ENCODE measurements at regions not wholly inside any gene's neighbourhood (a gene's known extent, or its start where the extent isn't known, plus 50 kb on each side); places are given as distances from the start of the nearest gene placed in this dataset.
"Not testable (repeated sequence)": the region's sequence is repeated elsewhere in the genome, so short reads cannot be mapped to it uniquely, and the experiment has no call there.

- no peak for DNase-seq
These were observed 107.5 kb upstream of the NCOR2 start for GRCh38 chr12:124674937-124675336.

DNA sequence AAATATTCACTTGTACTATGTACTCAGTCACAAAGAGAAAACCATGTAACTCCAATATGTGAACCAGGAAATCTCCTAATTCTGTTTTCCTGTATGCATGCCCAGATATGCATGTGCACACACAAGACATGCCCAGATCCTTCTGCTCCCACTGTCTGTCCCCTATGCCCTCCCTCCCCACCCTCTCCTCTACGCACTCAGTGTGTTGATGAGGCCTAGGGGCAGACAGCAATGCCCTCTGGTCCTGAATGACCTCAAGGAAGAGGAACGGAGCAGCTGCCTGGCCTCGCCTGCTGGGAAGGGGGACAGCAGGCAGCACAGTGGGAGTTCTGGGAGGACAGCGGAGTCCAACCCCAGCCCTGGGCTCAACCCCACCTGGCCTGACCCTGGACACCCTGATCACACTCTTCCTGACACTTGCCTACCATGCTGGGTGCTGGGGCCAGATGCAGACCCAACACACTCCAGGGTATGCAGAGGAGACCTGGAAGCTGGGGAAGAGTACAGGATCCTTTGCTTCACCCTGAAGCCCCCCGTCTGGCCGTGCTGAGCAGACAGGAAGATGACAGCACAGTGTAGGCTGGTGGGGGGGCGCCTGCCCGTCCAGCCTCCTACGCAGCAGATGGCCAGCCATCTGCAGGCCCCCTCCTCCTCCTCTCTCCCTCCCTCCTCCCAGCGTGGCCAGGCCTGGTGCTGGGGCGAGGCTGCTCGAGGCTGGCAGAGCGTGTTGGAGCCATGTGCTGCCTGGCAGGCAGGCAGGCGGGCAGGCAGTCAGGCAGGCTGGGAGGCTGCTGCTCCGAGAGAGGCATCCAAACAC, 106.6 kb upstream of the NCOR2 start:
- DNase-seq, result peak in 13 of 14 donors; percentile 24 to 97 (median 70)

GRCh38 chr12:124669271-124669721, 101.9 kb upstream of the NCOR2 start:
- DNase-seq, result not testable (repeated sequence)

GRCh38 chr12:124668602-124669001, 101.2 kb upstream of the NCOR2 start:
- peak in 1 of 14 donors; percentile 47 for DNase-seq

GRCh38 chr12:124667506-124668326, 100.3 kb upstream of the NCOR2 start:
- DNase-seq, result peak in 1 of 14 donors; percentile 39

- DNase-seq, result no peak
These were observed 99.4 kb upstream of the NCOR2 start for GRCh38 chr12:124666722-124667259.

DNA sequence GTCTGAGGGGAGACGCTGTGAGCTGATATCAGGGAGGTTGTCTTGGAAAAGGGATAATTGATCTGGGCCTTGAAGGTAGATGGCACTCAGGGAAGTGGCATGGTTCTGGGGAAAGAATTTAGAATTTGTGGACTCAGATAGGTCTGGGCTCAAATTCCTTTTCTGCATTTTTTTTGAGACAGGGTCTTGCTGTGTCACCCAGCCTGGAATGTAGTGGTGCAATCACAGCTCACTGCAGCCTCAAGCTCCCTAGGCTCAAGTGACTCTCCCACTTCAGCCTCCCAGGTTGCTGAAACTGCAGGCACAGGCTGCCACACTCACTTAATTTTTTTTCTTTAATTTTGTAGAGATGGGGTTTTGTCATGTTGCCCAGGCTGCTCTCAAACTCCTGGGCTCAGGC, 98.1 kb upstream of the NCOR2 start:
- no peak for DNase-seq

GRCh38 chr12:124664395-124665111, 97.1 kb upstream of the NCOR2 start:
- no peak for DNase-seq

DNA sequence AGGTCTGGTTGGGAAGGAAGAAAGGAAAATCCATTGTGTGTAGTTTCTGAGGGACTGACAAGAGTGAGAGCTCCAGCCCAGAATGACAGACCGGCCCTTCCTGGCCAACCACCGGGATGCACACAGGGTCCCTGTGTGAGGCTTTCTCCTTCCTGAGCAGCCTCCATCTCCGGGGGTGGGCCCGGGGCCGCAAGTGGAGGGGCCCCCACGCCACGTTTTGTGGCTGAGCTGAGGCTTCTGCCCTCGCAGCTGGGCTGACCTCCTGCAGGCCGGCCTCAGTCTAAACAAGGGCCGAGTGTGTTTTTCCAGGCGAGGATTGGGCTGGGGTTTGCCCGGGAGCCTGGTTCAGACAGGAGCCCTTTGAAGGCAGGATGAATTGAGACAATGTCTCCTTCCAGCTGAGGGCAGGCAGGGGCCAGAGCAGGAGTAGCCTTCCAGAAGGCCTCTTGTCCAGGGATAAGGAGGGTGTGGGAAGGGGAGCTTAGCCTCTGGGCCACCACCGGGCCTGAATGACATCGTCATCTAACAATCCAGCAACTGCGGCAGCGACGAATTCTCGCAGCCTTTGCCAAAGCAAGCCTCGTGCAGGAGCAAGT, 96.5 kb upstream of the NCOR2 start:
- peak in 10 of 14 donors; percentile 25 to 76 (median 51) for DNase-seq

DNA sequence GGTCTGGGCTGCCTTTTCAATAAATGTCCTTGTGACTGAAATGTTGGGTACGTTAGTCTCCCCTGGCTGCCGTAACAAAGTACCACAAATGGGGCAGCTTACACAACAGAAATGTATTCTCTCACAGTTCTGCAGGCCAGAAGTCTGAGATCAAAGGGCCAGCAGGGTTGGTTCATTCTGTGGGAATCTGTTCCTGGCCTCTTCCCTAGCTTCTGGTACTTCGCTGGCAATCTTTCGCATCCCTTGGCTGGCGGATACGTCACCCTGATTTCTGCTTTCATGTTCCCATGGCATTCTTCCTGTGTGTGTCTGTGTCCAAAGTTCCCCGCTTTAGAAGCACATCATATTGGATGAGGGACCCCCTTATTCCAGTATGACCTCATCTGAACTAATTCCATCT, 95.8 kb upstream of the NCOR2 start:
- peak in 4 of 14 donors; percentile 29 to 79 (median 36) for DNase-seq

DNA sequence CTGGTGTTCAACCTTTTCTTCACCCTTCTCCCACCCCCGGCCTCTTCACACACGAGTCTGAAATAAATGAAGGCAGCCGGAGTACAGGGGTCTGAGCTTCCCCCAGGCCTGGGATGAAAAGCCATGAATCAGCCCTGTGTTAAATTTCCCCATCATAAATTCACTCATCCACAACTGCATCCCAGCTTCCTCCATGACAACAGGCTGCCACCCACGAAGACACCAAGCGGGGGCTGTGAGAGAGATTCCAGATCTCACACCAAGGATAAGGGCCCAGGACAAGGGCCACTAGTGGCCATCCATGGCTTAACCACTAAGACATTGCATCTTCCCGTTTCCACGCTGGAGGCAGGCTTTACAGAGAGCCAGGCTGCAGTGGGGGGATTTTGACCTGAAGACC, 93.9 kb upstream of the NCOR2 start:
- peak in 3 of 14 donors; percentile 27 to 30 (median 28) for DNase-seq

- DNase-seq, result peak in 1 of 14 donors; percentile 27
These were observed 93.4 kb upstream of the NCOR2 start for GRCh38 chr12:124660851-124661250.

DNA sequence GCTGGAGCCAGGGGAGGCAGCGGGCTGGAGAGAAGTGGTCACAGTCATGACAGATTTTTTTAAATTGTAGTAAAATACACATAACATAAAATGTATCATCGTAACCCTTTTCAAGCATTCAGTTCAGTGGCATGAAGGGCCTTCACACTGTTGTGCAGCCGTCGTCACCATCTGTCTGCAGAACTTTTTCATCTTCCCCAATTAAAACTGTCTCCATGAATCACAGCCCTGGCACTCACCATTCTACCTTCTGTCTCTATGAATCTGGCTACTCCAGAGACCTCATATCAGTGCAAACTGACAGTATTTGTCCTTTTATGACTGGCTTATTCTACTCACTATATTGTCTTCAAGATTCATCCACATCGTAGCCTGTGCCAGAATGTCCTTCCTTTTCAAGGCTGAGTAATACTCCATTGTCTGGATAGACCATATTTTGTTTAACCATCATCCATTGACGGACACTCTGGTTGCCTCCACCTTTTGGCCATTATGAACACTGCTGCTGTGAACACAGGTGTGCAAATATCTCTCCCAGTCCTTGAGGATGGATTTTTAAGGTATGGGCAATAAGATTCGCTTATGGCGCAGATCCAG, 91.5 kb upstream of the NCOR2 start:
- DNase-seq, result no peak

DNA sequence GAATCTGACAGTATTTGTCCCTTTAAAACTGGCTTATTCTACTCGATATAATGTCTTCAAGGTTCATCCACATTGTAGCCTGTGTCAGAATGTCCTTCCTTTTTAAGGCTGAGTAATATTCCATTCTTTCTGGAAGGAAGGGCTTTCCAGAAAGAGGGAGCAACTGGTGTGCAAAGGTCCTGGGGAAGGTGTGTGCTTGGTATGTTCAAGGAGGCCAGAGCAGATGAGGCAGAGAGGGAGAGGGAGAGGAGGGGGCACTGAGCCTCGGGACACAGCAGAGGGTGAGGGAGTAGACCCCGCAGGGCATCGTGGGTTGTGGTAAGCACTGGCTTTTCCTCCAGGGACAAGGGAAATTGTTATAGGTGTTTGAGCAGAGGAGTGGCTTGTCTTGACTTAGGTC, 90.9 kb upstream of the NCOR2 start:
- no peak for DNase-seq

- no peak for DNase-seq
These were observed 89.6 kb upstream of the NCOR2 start for GRCh38 chr12:124656947-124657434.

DNA sequence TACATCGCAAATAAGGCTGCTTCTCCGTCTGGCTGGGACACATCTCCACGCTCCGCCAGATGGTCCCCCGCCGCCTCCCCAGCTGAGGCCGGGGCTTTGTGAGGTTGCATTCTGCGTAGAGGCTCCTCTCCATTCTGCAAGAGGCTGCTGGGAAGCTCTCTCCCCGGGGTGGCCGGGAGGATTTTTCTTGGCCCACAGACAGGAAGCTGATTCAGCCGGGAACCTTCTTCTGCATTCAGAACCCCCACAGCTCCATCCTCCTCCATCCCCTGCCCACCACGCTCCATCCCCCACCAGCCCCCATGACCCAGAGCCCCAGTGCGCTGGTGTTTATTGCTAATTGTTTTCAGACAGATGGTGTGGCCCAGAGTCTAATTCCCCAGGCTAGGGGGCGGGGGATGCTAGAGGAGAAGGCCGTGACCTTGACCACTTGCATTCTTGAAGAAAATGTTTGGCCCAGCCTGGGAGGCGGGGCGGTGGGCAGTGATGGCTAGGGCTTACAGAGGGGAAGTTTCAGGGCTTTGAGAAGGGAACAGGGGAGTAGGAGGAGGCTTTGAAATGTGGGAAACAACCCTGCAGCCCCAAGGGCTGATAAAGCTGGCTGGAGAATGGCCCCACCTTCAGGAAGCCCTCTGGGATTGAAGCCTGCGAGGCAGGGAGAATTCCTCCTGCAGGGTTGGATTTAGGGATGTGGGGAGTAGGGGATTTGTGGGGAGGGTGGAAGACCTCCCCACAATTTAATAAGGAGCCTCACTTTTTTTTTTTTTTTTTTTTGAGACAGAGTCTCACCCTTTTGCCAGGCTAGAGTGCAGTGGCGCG, 88.5 kb upstream of the NCOR2 start:
- DNase-seq, result peak in 11 of 14 donors; percentile 55 to 85 (median 74)

DNA sequence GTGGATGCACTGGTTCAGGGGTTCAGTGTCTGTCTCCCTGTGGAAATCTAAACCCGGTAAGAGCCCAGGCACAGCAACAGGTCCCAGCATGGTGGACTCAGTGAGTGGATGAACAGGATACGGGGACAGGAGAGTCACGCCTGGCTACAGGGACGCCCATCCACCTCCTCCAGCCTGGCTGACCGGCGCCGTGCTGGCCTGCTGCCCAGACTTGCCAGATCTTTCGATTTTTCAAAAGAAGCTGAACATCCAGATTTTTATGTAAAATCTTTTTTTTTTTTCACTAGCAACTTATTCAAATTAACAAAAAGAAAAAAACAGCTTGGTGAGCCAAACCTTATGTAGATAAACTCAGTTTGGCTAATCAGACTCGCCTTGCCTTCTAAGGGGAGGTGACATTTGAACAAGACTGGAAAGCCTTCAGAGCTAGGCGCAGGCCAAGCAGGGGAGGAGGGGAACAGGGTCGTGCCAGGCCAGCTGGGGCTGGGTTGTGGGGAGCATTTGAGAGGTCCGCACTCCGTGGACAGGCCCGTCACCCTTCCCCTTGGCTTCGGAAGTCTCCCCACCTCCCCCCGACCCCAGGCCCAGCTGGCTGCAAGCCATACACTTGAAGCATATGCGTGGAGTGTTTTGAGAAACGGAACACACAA, 87.8 kb upstream of the NCOR2 start:
- peak in 13 of 14 donors; percentile 55 to 88 (median 72) for DNase-seq

- DNase-seq, result no peak
These were observed 87.2 kb upstream of the NCOR2 start for GRCh38 chr12:124654666-124655047.

GRCh38 chr12:124653169-124653931, 85.9 kb upstream of the NCOR2 start:
- no peak for DNase-seq

All from C1 segment of cervical spinal cord (tissue), 14 donors.